HPDE6-E6E7 (cell line): ENCODE measurements at regions not wholly inside any gene's neighbourhood (a gene's known extent, or its start where the extent isn't known, plus 50 kb on each side); places are given as distances from the start of the nearest gene placed in this dataset.

Experiments used
- DNase-seq: peaks from one replicate; pipeline ENCODE4 v3.0.0; 2011; ENCODE audit warnings: missing footprints; ENCODE audit errors: extremely low spot score

GRCh38 chr11:112355726-112356125 lies 95.1 kb upstream of the PLET1 start:
- DNase-seq = no peak

GRCh38 chr11:112357488-112357887 lies 96.8 kb upstream of the PLET1 start:
- DNase-seq = no peak

- DNase-seq = no peak
Observed at GRCh38 chr11:112361396-112361795, 100.7 kb upstream of the PLET1 start.

GRCh38 chr11:112363527-112363926 lies 102.9 kb upstream of the PLET1 start:
- no peak for DNase-seq

GRCh38 chr11:112364962-112365481 lies 104.4 kb upstream of the PLET1 start:
- peak; percentile 17 for DNase-seq

GRCh38 chr11:112366012-112366411 lies 105.4 kb upstream of the PLET1 start:
- no peak for DNase-seq

GRCh38 chr11:112366777-112367176 lies 106.1 kb upstream of the PLET1 start:
- DNase-seq = no peak

GRCh38 chr11:112367461-112367860 lies 106.8 kb upstream of the PLET1 start:
- no peak for DNase-seq

- DNase-seq = no peak
Observed at GRCh38 chr11:112367895-112368294, 107.2 kb upstream of the PLET1 start.

GRCh38 chr11:112368381-112368780 lies 107.7 kb upstream of the PLET1 start:
- peak; percentile 11 for DNase-seq

GRCh38 chr11:112369374-112369773 lies 108.7 kb upstream of the PLET1 start:
- no peak for DNase-seq

- no peak for DNase-seq
Observed at GRCh38 chr11:112369916-112370315, 109.3 kb upstream of the PLET1 start.

- no peak for DNase-seq
Observed at GRCh38 chr11:112374486-112375140, 114.0 kb upstream of the PLET1 start.

- no peak for DNase-seq
Observed at GRCh38 chr11:112377946-112378345, 117.3 kb upstream of the PLET1 start.

GRCh38 chr11:112380464-112380863 lies 119.8 kb upstream of the PLET1 start:
- DNase-seq = no peak

- DNase-seq = no peak
Observed at GRCh38 chr11:112381578-112381977, 120.9 kb upstream of the PLET1 start.

- no peak for DNase-seq
Observed at GRCh38 chr11:112382561-112382960, 121.9 kb upstream of the PLET1 start.

GRCh38 chr11:112388496-112388895 lies 127.8 kb upstream of the PLET1 start:
- DNase-seq = no peak

GRCh38 chr11:112391086-112391485 lies 130.4 kb upstream of the PLET1 start:
- no peak for DNase-seq

GRCh38 chr11:112392904-112393303 lies 132.2 kb upstream of the PLET1 start:
- no peak for DNase-seq

- DNase-seq = no peak
Observed at GRCh38 chr11:112394304-112394703, 133.6 kb upstream of the PLET1 start.

GRCh38 chr11:112396076-112396475 lies 135.4 kb upstream of the PLET1 start:
- no peak for DNase-seq

GRCh38 chr11:112398798-112399478 lies 138.3 kb upstream of the PLET1 start:
- no peak for DNase-seq
